DMS153 treated with DMSO at 0.1 percent for 48 hours (cell line): ENCODE measurements at regions not wholly inside any gene's neighbourhood (a gene's known extent, or its start where the extent isn't known, plus 50 kb on each side); places are given as distances from the start of the nearest gene placed in this dataset.

Experiments used
- DNase-seq: peaks from one replicate; lab custom pipeline; 2025; ENCODE audit not compliant: unreplicated experiment; lab: John Stamatoyannopoulos, UW

DNA sequence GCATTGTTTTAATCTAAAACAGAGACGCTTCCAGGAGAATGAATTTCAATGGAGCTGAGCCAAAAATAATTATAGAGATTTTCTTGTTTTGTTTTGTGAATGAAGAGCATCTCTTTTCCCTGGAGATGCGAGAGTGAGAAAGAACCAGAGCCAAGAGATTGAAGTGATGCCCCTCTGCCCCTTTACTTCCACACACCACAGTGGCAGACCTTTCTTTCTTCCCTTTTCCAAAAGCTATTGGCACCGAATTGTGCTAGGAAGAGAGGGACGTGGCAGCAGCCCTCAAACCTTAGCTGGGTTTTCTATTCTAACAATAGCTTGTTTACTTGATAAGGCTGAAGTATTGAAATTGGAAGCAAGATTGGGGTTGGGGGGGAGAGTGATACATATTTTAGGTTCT lies 133.0 kb upstream of the TMEM161B start:
- no peak for DNase-seq

DNA sequence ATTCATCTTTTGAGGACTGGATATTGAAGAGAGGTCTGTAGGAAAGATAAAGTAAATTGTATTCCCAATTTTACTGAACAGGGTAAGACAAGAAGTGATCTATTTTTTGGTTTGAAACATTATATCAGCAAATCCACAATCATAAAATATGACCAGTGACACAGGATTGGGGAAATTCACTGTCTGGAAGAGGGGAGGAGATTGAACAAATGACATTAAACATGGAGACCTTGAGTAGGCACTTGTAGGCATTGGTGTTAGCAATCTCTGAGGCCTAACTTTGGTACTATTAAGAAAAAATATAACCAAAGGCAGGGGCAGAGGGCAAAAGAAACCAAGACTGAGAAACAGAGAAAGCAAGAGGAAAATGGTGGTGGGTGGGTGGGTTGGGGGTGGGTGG lies 132.6 kb upstream of the TMEM161B start:
- DNase-seq: no peak

DNA sequence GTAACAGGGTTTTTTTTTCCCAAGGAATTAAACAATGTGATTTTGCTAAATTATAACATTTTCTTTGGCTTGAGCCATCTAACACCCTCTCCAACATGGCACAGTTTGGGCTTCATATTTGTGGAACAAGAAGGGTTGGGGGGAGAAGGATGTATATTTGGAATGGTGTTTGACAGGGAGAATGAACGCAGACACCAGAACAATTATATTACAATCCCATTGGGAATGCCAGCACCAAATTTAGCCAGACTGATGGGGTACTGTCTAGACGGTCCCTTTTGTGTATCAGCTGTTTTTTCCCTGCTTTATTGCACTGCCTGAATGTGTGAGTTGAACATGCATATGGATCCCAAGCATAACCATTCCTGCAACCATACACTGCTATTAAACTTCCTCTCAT lies 130.9 kb upstream of the TMEM161B start:
- no peak for DNase-seq

DNA sequence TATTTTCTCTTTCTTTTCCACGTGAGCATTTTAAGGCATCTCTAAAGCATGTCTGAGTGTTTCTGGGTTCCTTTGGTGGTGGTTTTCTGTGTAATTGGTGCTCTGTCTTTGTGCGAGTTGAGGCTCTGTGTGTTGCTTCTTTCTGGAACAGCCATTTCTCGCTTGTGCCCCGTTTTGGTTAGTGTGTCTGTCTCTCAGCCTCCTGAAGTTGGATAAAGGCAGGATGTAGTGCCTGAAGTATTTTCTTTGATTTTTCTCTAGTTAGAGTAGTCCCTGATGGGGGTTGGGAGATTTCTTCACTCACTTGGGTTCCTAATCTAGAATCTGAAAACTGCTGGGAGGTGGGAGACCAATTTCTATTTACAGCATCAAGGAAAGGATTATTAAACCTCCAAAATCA lies 129.7 kb upstream of the TMEM161B start:
- DNase-seq: no peak

DNA sequence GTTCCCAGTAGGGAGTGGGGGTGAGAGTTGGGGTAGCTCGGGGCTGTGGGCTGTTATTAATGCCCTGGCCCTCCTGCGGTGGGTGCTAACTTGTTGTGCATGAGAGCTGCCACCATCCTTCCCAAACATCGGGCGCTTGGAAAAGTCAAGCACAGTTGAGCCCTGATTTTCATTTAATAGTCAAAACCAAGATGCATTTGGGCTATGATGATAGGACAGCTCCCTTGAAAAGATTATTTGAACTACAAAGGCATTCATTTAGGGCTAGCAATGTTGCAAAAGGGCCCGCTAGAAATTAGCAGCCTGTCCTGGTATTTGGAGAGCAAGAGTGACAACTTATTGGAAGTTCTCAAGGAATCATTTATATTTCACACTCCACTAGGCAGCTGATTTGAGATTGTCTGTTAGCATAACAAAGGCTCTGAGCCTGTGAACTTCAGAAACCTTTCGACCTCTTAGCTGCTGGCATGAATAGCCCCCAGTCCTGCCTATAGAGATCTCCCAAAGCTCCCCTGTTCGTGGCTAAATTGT lies 128.2 kb upstream of the TMEM161B start:
- DNase-seq: no peak

DNA sequence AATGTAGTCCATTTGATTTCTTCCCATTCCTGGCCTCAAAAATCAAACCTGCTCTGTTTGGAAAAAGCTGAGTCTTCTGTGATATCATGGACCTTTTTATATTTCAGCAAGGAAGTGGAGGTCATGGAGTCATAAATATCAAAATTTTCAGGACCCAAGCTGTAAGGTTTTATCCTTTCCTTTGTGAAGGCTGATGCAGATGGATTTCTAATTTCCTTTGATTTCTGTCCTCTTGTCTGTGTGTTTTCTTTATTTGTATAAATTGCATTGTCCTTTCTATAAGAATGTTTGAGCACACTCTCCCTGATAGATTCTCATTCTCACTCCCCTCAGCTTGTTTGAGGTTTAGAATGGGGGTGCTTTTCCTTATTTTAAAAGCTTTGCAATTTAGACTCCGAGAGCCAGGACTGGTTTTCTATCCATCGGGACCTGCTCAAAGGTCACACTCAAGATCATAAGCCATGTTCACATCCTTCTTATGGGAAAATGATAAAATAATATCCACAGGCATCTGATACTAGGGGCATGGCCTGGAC lies 127.4 kb upstream of the TMEM161B start:
- no peak for DNase-seq

DNA sequence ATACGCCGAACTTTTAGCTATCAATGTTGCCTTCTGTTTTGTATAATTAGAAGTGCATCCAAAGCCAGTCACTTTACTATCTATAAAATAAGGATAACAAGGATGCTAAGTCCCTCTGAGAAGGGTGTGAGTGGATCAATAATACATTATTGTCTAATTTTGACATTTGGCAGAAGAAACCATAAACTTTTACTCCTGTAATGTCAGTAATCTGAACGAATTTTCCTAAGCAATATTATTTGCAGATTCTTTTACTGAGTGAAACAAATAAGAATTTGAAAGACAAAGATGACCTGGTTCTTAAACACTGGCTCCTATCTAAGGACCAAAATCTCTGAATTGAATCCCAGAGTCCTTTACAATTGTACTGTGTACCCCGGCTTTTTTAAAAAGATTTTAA lies 126.6 kb upstream of the TMEM161B start:
- DNase-seq: no peak

DNA sequence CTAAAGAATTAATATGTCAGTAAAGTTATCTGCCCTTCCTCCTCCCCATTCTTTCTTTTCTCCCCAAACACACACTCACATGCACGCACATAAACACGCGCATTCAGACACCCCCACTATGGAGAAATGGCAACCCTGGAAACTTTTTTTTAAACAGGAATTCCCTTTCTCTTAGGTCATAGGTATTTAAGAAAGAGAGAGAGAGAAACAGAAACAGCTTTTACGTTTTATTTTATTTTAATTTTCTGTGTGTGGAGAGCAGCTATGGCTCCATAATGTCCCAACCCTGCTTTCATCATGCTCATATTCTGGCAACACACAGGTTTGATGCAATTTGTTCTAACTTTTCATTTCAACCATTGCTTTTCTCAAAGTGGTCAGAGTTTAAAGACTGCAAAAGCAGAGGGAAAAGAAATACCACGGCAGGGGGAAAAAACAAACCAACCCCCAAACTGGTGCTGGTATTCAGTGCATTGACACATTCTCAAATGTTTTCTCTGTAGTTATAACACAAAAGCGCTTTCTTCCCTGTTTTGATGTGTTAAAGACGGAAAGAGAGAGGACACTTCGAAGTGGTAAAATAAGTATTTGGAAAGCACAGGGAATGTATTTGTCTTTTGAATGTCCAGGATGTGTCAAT lies 126.0 kb upstream of the TMEM161B start:
- no peak for DNase-seq

DNA sequence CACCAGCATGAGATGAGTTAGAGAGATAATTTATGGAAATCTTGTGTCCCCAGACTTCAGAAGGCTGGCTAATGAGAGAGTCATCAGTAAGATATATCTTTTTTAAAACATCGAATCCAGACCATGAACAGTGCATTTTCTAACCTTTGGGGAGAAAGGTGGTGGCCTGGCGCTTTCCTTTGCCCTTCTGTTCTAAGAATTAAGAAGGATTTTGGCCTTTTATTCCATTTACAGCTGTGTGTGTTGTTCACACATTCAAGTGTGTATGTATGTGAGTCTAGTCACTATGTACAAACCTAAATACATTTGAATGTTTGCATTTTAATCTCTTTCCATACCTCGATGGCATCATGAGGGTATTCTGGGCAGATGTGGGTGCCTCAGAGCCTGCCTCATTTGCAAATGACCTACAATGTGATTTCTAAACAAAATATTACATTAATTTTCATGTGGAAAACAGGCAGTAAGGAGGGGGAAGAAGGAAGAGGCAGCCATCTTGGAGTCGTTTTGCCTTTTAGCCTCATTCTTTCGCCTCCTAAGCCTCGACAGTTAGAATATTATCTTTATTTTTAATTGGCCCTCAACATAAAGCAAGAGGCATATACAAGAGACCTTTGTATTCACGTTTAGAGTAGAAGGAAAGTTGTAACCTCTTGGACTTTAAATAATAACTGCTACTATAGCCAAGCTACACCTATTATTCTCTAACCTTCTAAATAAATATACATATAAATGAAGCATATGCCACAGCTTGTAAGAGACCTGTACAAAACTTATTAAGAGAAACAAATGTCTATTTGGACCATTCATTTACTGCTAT lies 125.3 kb upstream of the TMEM161B start:
- no peak for DNase-seq

DNA sequence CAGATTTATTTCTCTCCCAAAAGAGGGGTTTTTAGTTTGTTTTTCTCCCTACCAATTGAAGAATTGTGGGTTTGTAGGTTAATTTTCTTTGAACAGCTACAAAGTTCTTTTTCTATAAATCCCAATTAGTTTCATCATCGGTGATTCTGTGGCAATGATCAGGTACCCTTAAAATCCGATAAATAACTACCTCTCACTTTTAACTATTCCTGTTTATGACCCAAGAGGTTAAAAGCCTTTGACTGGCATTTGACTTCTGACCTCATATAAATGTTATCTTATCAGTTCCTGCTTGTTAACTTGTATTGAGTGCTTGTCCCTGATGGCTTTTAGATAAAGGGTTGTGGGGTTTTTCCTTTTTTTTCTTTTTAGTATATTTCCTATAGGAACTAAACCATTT lies 124.4 kb upstream of the TMEM161B start:
- no peak for DNase-seq

DNA sequence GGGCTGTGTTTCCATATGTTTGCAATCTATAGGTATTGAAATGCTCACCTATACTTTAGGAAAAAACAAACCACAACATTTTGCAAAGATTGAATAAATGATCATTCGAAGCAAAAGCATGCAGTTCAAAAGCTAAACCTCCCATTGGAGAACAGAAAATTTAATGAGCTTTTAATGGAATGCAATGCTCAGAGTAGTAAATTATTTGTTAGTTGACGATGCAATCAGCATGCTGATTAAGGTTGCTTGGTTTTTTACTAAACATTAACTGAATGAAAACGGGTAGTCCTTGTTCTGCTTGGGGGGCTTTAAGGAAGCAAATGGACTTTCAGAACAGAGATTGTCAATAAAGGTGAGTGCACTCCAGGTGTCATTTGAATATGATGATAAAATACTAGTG lies 123.3 kb upstream of the TMEM161B start:
- DNase-seq: no peak

DNA sequence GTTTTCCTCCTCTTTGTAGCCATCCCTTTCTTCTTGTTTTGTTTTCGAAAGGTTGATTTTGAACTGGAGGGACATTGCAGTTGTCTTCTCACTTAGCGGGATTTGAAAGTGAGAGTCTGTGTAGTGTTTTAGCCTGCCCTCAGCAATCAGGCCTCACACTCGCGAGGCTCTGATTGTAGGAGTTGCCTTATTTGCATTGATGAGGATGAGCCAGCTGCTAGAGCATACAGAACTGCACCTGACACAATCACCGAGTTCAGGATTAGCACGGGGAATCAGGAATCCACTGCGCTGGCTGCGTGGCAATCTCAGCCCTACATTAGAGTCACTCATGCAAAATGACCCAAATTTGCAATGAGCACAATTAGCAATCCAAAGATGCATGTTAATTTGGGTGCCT lies 122.5 kb upstream of the TMEM161B start:
- DNase-seq: no peak

DNA sequence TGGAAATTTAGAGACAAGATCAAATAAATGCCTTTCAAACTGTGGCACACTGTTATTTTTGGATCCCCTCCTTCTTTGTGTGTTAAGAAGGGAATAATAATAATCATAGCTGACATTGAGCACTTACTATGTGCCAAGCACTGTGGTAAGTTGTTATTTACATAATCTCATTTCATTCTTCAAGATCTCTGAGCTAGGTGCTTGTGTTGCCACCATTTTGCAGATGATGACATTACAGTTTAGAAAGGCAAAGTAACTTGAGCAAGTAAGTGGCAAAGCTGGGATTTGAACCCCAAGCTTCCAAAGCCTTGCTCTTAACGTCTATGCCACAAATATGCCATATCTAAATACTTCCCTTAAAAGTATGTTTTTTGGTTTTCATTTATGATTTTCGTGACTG lies 121.8 kb upstream of the TMEM161B start:
- DNase-seq: no peak

DNA sequence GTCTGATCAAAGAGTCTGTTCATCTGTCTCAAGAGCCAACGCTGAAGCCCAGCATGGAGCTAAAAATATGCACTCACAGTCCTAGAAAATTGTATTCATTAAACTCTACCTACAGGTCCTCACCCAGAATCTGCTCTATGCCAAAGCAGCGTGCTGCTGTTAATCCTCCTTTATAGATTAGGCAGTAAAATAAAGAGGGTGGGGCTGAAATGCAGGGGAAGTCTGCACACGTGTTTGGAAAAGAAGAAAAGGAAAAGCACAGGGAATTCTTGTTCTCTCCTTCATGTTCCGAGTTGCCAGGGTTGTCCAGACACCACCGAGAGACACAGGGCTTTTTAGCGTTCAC lies 121.4 kb upstream of the TMEM161B start:
- DNase-seq: no peak

DNA sequence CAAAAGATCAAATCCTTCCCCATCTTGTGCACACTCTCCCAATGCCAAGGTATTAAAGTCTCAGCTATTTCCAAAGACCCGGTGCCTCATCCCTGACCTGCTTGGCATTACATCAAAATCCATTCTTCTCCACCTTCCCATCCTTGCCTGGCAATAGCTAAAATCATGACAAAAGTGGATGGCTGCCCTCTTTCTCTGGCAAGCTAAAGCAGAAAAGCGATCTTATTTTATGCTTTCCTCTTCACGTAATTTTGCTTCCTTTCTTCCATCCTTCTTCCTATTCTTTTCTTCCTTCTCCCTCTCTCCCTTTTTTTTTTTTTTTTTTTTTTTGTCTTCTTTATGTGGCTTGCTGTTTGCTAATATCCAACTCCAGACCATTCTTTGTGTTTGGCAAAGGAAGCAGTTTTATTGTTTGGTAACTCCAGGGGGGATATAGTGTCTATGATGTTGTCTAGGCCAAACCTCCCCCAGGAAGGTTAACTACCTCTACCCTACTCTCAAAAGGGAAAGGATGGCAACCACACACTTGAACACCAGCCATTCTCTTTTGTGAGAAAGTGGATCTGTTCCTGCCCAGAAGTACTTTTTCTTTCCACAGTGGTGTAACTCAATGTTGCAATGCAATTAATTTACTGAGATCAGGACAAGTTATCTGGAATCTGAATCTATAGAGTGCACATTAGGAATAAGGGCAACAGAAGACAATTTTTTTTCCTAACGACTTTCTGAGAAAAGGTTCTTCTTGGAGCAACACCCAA lies 120.9 kb upstream of the TMEM161B start:
- no peak for DNase-seq

DNA sequence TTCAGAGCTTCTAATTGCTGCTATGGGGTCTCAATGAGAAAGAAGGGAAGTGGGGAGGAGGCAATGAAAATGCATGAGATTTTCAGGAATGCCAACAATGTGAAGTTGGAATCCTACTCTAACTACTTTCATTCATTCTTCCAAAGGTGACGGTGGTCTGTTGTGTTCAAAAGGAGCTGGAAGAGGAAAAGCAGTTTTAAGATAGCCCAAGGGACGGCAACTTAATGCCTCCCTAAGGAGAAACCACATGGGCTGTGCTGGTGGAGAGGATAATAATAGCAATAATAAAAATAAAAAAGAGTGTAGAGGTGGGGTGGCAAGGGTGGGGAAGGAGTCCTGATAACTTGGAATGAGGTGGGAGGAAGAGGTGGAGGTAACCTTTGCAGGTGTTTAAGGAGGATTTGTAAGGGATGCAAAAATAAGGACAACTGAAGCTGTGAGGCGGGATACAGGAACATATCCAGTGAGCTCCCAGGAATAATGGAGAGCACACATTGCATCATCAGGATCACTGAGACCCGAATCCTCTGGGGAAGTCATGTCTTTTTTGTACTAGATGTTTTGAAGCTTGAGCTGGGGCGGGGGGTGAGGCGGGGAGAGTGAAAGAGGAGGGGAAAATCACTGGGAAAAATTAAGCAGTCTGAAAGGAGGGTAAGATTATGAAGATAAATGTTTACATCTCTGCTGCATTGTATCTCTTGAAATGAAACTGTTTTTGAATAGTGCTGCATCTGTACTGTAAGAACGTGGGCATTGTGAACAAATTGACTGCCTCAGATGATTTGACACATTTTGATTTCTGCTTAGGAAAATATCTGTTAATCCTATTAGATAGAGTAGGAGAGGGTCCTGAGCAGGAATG lies 120.1 kb upstream of the TMEM161B start:
- DNase-seq: no peak

DNA sequence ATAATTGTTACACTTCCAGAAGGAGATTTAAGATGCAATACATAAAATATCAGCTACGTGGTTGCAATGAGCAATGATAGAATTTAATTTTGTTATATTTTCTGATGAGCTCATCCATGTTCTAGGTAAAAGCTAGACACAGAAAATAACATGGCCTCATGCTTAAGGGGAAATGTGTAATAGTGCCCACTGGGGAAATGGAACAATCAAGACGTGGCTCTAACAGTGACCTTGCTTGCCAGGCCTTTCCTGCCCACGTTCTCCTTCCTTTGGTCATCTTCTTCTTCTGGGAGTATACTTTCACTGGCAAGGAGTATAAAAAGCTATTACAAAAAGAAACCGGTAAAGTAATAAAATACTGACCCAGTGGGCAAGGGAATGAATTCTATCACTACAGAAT lies 116.2 kb upstream of the TMEM161B start:
- no peak for DNase-seq

DNA sequence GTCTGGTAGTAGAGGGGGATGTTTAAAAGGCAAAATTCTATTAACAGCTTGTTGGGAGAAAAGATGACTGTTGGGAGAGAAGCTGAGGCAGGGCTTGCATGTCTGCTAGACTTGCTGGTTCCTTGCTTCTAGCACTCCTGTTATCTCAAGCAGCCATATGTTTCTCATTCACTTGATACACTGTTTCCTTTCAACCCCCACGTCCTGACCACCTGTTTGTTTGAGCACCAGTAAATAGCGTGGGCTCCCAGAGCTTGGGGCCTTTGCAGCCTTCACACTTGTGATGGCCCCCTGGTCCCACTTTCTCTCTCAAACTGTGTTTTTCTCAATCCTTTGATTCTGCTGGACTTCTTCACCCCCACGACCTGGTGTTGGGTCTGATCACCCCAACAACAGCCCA lies 111.7 kb upstream of the TMEM161B start:
- no peak for DNase-seq

DNA sequence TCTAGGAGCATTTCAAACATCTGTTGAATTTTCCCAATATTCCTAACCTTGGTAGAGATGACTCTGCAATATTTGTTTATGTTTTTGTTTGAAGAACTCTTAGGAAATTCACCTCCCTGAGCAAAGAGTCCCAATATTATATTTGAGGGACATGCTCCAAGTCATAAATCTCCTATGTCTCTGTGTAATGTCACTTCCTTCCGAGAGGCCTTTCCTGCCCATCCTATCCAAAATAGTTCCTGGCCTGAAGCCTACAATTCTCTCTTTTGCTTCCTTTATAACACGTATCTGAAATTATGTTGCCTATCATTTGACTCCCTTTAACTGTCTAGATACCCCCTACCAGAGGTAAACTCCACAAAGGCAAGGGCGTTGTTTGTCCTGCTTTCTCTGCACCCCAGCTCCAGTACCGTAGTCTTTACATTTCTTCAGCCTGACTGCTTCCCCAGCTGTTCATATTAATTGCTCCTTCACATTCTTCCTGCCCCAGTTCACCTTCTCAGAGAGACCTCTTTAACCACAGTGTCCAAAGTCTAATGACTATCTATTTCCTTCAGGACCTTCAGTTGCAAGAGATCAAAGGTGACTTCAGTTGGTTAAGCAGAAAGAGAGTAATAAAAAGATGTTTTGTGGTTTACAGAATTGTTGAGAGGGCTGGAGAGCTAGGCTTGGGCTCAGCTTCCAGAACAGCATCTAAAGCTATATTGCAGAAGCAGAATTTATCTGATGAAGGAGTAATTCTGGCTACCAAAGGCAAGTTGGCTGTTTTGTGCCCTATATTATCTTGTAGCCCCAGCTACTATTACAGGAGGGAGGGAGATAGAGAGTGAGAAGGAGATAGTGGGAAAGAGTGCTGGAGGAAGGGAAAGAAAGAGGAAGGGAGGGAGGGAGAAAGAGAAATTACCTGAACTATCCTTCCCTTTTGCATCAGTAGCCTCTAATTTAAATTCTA lies 109.3 kb upstream of the TMEM161B start:
- no peak for DNase-seq

DNA sequence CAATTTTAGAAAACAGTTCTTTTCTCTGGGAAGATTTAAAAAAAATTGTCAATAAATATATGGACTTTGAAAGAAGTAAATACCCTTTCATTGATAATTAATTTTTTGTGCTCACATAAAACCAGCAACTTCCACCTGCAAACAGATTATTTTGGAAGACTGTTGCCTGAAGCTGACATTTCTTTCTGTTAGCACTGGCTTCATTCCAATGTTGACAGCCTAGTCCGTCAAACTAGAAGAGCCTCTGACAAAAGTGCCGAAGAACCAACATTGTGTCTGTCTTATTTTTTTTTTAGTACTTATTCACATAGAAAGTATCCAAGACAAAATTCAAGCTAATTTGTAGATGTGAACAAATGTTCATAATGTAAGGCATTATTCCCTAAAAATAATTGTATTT lies 108.6 kb upstream of the TMEM161B start:
- DNase-seq: no peak
